OCI-LY1 (cell line): ENCODE measurements at regions not wholly inside any gene's neighbourhood (a gene's known extent, or its start where the extent isn't known, plus 50 kb on each side); places are given as distances from the start of the nearest gene placed in this dataset.

ENCODE experiments used
- H2AFZ ChIP-seq: fragments of 200-600 bp; sonication (generic), shearing (Covaris generic); 2 replicates; pipeline ENCODE4 v1.6.0; 2014; ENCODE audit warnings: antibody characterized with exemption, mild to moderate bottlenecking, low read length
- H3F3A ChIP-seq: fragments of 200-600 bp; sonication (generic), shearing (Covaris generic); 2 replicates; pipeline ENCODE4 v1.6.0; 2014; ENCODE audit warnings: mild to moderate bottlenecking, antibody characterized with exemption, low read length, moderate library complexity; ENCODE audit not compliant: insufficient read depth
- H3K27ac ChIP-seq: fragments of 200-600 bp; sonication (generic); 2 replicates; pipeline ENCODE4 v1.5.1; 2014; ENCODE audit warnings: low read length, mixed run types, mild to moderate bottlenecking, low read depth; ENCODE audit not compliant: poor library complexity, severe bottlenecking
- H3K27me3 ChIP-seq: fragments of 200-600 bp; sonication (generic); 2 replicates; pipeline ENCODE4 v1.6.0; 2014; ENCODE audit warnings: antibody characterized with exemption, mild to moderate bottlenecking, low read length, moderate library complexity; ENCODE audit not compliant: insufficient read depth
- H3K36me3 ChIP-seq: fragments of 200-600 bp; sonication (generic); 2 replicates; pipeline ENCODE4 v1.6.1; 2014; ENCODE audit warnings: mild to moderate bottlenecking, antibody characterized with exemption, low read length, moderate library complexity, mixed read lengths; ENCODE audit not compliant: insufficient read depth
- H3K4me1 ChIP-seq: fragments of 200-600 bp; sonication (generic); 2 replicates; pipeline ENCODE4 v1.5.1; 2014; ENCODE audit warnings: mild to moderate bottlenecking, low read length, moderate library complexity; ENCODE audit not compliant: insufficient read depth, severe bottlenecking
- H3K4me2 ChIP-seq: fragments of 200-600 bp; sonication (generic), shearing (Covaris generic); 2 replicates; pipeline ENCODE4 v1.6.1; 2014; ENCODE audit warnings: low read length
- H3K4me3 ChIP-seq: fragments of 200-600 bp; sonication (generic); 2 replicates; pipeline ENCODE4 v1.5.1; 2014; ENCODE audit warnings: low read length, low read depth, mild to moderate bottlenecking, mixed read lengths; ENCODE audit not compliant: poor library complexity, severe bottlenecking
- H3K79me2 ChIP-seq: fragments of 200-600 bp; shearing (Covaris generic); 2 replicates; pipeline ENCODE4 v1.6.1; 2016; ENCODE audit warnings: mixed run types, low read length, mixed read lengths; ENCODE audit not compliant: insufficient read depth
- H3K9ac ChIP-seq: fragments of 200-600 bp; sonication (generic), shearing (Covaris generic); 2 replicates; pipeline ENCODE4 v1.6.1; 2014; ENCODE audit warnings: mild to moderate bottlenecking, low read length, mixed read lengths
- H3K9me2 ChIP-seq: fragments of 200-600 bp; sonication (generic), shearing (Covaris generic); 2 replicates; pipeline ENCODE4 v1.6.1; 2014; ENCODE audit warnings: low read depth, mild to moderate bottlenecking, low read length, mixed read lengths
- H3K9me3 ChIP-seq: fragments of 200-600 bp; shearing (Covaris generic); 2 replicates; pipeline ENCODE4 v1.6.1; 2014; ENCODE audit warnings: low read length, mixed read lengths
- H4K20me1 ChIP-seq: fragments of 200-600 bp; sonication (generic), shearing (Covaris generic); 2 replicates; pipeline ENCODE4 v1.6.0; 2016; ENCODE audit warnings: mild to moderate bottlenecking, low read length; ENCODE audit not compliant: insufficient read depth
- EZH2 ChIP-seq: fragments of 200-600 bp; sonication (generic), shearing (Covaris generic); IDR thresholded peaks from 2 replicates; pipeline ENCODE4 v1.8.0; 2017; ENCODE audit warnings: borderline replicate concordance, mixed run types, mild to moderate bottlenecking, antibody characterized with exemption, low read length, moderate library complexity, mixed read lengths
- TF ChIP-seq, protein P1 (sequence below): fragments of 200-600 bp; sonication (generic), shearing (Covaris generic); IDR thresholded peaks from 2 replicates; pipeline ENCODE4 v1.5.1; 2017; ENCODE audit warnings: mild to moderate bottlenecking, antibody characterized with exemption, low read length, moderate library complexity, mixed read lengths

DNA sequence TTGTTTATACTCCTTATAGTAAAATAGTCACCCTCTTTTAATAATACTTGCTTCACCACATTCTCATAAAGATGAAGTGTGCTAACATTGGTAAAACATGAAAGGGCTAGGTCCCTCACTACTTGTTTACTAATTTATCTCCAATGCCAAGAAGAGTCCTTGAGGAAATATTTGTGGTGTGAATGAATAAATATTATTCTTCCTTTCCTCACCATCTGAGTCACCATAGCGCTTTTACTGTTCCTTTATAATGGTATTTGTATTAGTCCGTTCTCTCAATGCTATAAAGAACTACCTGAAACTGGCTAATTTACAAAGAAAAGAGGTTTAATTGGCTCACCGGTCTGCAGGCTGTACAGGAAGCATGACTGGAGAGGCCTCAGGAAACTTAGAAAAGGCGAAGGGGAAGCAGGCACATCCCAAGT is 222.8 kb upstream of the ZRANB2 start:
- no peaks in the 10 kb centered on the region for H3K36me3 ChIP-seq
- H3K4me3 ChIP-seq, result no peak overlapping the region
- no peak overlapping the region for H3K9ac ChIP-seq
- no peaks in the 10 kb centered on the region for H3K79me2 ChIP-seq
- no peaks in the 10 kb centered on the region for H3K9me2 ChIP-seq
- H3K9me3 ChIP-seq, result no peaks in the 10 kb centered on the region
- no peaks in the 10 kb centered on the region for H3K27me3 ChIP-seq
- H3K27ac ChIP-seq, result no peak overlapping the region
- TF ChIP-seq, protein P1, sequence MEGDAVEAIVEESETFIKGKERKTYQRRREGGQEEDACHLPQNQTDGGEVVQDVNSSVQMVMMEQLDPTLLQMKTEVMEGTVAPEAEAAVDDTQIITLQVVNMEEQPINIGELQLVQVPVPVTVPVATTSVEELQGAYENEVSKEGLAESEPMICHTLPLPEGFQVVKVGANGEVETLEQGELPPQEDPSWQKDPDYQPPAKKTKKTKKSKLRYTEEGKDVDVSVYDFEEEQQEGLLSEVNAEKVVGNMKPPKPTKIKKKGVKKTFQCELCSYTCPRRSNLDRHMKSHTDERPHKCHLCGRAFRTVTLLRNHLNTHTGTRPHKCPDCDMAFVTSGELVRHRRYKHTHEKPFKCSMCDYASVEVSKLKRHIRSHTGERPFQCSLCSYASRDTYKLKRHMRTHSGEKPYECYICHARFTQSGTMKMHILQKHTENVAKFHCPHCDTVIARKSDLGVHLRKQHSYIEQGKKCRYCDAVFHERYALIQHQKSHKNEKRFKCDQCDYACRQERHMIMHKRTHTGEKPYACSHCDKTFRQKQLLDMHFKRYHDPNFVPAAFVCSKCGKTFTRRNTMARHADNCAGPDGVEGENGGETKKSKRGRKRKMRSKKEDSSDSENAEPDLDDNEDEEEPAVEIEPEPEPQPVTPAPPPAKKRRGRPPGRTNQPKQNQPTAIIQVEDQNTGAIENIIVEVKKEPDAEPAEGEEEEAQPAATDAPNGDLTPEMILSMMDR, result no peak
- no peak for TF ChIP-seq EZH2
- H2AFZ ChIP-seq, result no peak overlapping the region
- H3K4me2 ChIP-seq, result no peak overlapping the region
- no peaks in the 10 kb centered on the region for H3F3A ChIP-seq
- H3K4me1 ChIP-seq, result no peaks in the 10 kb centered on the region
- H4K20me1 ChIP-seq, result no peaks in the 10 kb centered on the region

DNA sequence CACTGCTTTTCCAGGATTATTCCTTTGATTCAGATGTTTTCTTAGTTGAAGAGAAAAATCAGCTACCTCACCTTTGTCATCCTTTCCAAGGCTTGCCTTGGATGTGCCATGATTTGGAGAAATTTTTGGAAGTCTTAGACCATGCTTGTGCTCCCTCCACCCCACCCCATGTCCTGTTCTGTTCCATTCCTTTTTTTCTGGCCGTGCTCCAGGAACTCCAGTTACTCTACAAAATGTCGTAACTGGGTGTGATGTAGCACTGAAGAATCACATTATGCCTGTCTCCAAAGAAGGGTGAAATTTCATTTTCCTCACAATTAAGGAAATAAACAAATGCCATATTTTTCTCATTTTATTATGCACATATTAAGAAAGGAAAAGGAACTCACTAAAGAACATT is 217.8 kb upstream of the ZRANB2 start:
- Histone ChIP-seq H2AFZ (no peak overlapping the region), H4K20me1 (no peaks in the 10 kb centered on the region), H3K4me2 (no peak overlapping the region), H3K27ac (no peak overlapping the region), H3K36me3 (no peaks in the 10 kb centered on the region), H3F3A (no peaks in the 10 kb centered on the region), H3K79me2 (no peaks in the 10 kb centered on the region), H3K4me1 (no peaks in the 10 kb centered on the region), H3K27me3 (no peaks in the 10 kb centered on the region), H3K9me3 (no peaks in the 10 kb centered on the region), H3K9me2 (no peaks in the 10 kb centered on the region), H3K4me3 (no peak overlapping the region), H3K9ac (no peak overlapping the region)
- no peak for TF ChIP-seq EZH2

DNA sequence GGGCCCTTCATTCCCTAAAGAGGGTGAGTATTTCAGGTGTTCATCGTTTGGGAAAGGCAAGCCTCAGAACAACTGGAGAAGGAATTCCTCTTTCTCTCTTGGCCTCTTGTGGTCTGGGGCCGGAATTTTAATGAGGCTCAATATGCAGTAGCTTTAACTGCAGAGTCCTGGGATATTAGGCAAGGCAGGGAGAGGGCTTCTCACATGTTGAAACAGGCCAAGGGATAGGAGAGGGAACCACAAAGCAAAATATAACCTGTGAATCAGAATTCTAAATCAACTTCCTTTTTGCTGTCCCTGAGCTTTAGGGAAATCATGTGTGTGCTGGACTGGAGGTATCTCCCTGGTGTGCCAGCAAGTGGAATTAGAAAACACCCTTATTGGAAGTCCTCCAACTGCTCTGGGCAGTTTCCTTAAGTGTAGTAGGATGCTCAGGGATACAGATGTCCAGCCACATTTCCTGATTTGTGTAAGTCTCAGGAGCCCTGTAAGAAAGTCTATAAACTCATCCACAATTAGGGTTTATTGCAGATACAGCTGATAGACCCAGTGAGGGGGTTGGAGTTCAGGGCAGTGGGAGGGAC is 215.8 kb upstream of the ZRANB2 start:
- Histone ChIP-seq H3K9ac (no peak overlapping the region), H3K27me3 (no peaks in the 10 kb centered on the region), H3K36me3 (no peaks in the 10 kb centered on the region), H3K4me3 (no peak overlapping the region), H2AFZ (no peak overlapping the region), H3F3A (no peaks in the 10 kb centered on the region), H3K9me2 (no peaks in the 10 kb centered on the region), H4K20me1 (no peaks in the 10 kb centered on the region), H3K79me2 (no peaks in the 10 kb centered on the region), H3K4me2 (no peak overlapping the region), H3K4me1 (no peaks in the 10 kb centered on the region), H3K27ac (no peak overlapping the region), H3K9me3 (no peaks in the 10 kb centered on the region)
- no peak for TF ChIP-seq EZH2
- TF ChIP-seq, protein P1, result no peak

DNA sequence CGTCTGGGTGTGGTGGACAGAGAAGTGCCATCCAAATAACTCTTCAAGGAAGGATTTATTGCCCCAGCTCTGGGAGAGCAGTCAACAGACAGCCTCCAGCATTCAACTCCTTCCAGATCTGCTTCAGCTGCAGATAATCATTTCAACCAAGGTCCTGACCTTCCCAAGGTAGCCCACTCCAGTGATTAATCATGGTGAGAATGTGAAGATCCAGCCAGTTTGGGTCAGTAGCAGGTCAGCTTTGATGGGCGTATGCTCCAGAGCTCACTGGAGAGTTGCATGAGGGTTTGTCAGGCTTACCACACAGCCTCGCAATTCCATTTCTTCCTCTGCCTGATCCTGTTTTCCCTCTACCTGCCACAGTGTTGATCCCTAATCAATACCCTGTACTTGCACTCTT is 214.5 kb upstream of the ZRANB2 start:
- Histone ChIP-seq H3K27me3 (no peaks in the 10 kb centered on the region), H4K20me1 (no peaks in the 10 kb centered on the region), H3K9me2 (no peaks in the 10 kb centered on the region), H2AFZ (no peak overlapping the region), H3K79me2 (no peaks in the 10 kb centered on the region), H3K4me3 (no peak overlapping the region), H3K36me3 (no peaks in the 10 kb centered on the region), H3K27ac (no peak overlapping the region), H3F3A (no peaks in the 10 kb centered on the region), H3K9ac (no peak overlapping the region), H3K9me3 (no peaks in the 10 kb centered on the region), H3K4me1 (no peaks in the 10 kb centered on the region), H3K4me2 (no peak overlapping the region)
- TF ChIP-seq EZH2, result no peak
